IPS DF 6.9 (cell line): ENCODE measurements at regions not wholly inside any gene's neighbourhood (a gene's known extent, or its start where the extent isn't known, plus 50 kb on each side); places are given as distances from the start of the nearest gene placed in this dataset.

Experiments
- DNase-seq: peaks from one replicate; pipeline ENCODE4 v3.0.0-alpha.2; 2013; ENCODE audit warnings: low read depth, low spot score
- H3K27ac ChIP-seq: one replicate; pipeline ENCODE4 v1.5.1; 2013; ENCODE audit warnings: low read length, control low read depth
- H3K27me3 ChIP-seq: 2 replicates; pipeline ENCODE4 v1.6.1; 2013; ENCODE audit warnings: mild to moderate bottlenecking, low read length; ENCODE audit not compliant: control insufficient read depth, insufficient read depth
- H3K36me3 ChIP-seq: 2 replicates; pipeline ENCODE4 v1.6.1; 2013; ENCODE audit warnings: low read length; ENCODE audit not compliant: control insufficient read depth, insufficient read depth
- H3K4me1 ChIP-seq: 2 replicates; pipeline ENCODE4 v1.6.1; 2013; ENCODE audit warnings: low read length; ENCODE audit not compliant: control insufficient read depth, insufficient read depth
- H3K4me3 ChIP-seq: 2 replicates; pipeline ENCODE4 v1.5.1; 2013; ENCODE audit warnings: mild to moderate bottlenecking, low read length
- H3K9me3 ChIP-seq: 2 replicates; pipeline ENCODE4 v1.6.1; 2013; ENCODE audit warnings: low read length, inconsistent platforms; ENCODE audit not compliant: control insufficient read depth, insufficient read depth
- WGBS: extraction: QIAGEN DNeasy Blood & Tissue Kit; methylation state at CpG from one replicate; pipeline ENCODE4 v1.1.7; 2013; ENCODE audit warnings: mixed read lengths, missing lambda C conversion rate; ENCODE audit not compliant: insufficient read length, insufficient coverage; 5-methylcytosine and 5-hydroxymethylcytosine counted together

- Histone ChIP-seq H3K9me3 (no peaks in the 10 kb centered on the region), H3K4me1 (no peaks in the 10 kb centered on the region), H3K27me3 (no peaks in the 10 kb centered on the region), H3K27ac (no peak overlapping the region), H3K4me3 (no peak overlapping the region), H3K36me3 (no peaks in the 10 kb centered on the region)
- DNase-seq = no peak
- WGBS = no CpG with 5 or more reads among the region's 5 CpGs
Measured at GRCh38 chr7:25845464-25845863, 306.5 kb upstream of the NFE2L3 start.

GRCh38 chr7:25846722-25847121, 305.3 kb upstream of the NFE2L3 start:
- no CpG with 5 or more reads among the region's 5 CpGs for WGBS
- Histone ChIP-seq H3K4me3 (no peak overlapping the region), H3K9me3 (no peaks in the 10 kb centered on the region), H3K27me3 (no peaks in the 10 kb centered on the region; the same call in 1 of the 2 replicates), H3K4me1 (no peaks in the 10 kb centered on the region), H3K27ac (no peak overlapping the region), H3K36me3 (no peaks in the 10 kb centered on the region)
- DNase-seq = no peak

- no peaks in the 10 kb centered on the region for H3K4me1 ChIP-seq
- DNase-seq = no peak
- H3K9me3 ChIP-seq = no peaks in the 10 kb centered on the region
- no peaks in the 10 kb centered on the region for H3K36me3 ChIP-seq
- peaks cover 3% of the 10 kb centered on the region; the same call in 1 of the 2 replicates for H3K27me3 ChIP-seq
- no peak overlapping the region for H3K27ac ChIP-seq
- H3K4me3 ChIP-seq = no peak overlapping the region
- WGBS = no CpG with 5 or more reads among the region's 6 CpGs
Measured at GRCh38 chr7:25847336-25848070, 304.5 kb upstream of the NFE2L3 start.

GRCh38 chr7:25849500-25850184, 302.4 kb upstream of the NFE2L3 start:
- Histone ChIP-seq H3K27me3 (peaks cover 12% of the 10 kb centered on the region), H3K4me1 (no peaks in the 10 kb centered on the region), H3K36me3 (no peaks in the 10 kb centered on the region), H3K27ac (no peak overlapping the region), H3K9me3 (no peaks in the 10 kb centered on the region), H3K4me3 (no peak overlapping the region)
- WGBS = no CpG with 5 or more reads among the region's 9 CpGs
- no peak for DNase-seq

- Histone ChIP-seq H3K4me1 (no peaks in the 10 kb centered on the region), H3K9me3 (no peaks in the 10 kb centered on the region), H3K36me3 (no peaks in the 10 kb centered on the region), H3K27ac (no peak overlapping the region), H3K4me3 (no peak overlapping the region), H3K27me3 (peaks cover 12% of the 10 kb centered on the region)
- no peak for DNase-seq
Measured at GRCh38 chr7:25850216-25850615, 301.8 kb upstream of the NFE2L3 start.

- Histone ChIP-seq H3K36me3 (no peaks in the 10 kb centered on the region), H3K4me1 (no peaks in the 10 kb centered on the region), H3K27me3 (peaks cover 12% of the 10 kb centered on the region), H3K9me3 (no peaks in the 10 kb centered on the region), H3K4me3 (no peak overlapping the region), H3K27ac (no peak overlapping the region)
- no peak for DNase-seq
- WGBS = no CpG with 5 or more reads among the region's 8 CpGs
Measured at GRCh38 chr7:25850735-25851134, 301.3 kb upstream of the NFE2L3 start.

- no peaks in the 10 kb centered on the region; the same call in 1 of the 2 replicates for H3K4me1 ChIP-seq
- no peak overlapping the region for H3K27ac ChIP-seq
- peaks cover 14% of the 10 kb centered on the region for H3K27me3 ChIP-seq
- H3K36me3 ChIP-seq = no peaks in the 10 kb centered on the region
- WGBS = 100% methylated on average over 4 of the region's 33 CpGs
- H3K9me3 ChIP-seq = no peaks in the 10 kb centered on the region
- DNase-seq = no peak
- peak overlapping the region; percentile 54; the same call in 1 of the 2 replicates for H3K4me3 ChIP-seq
Measured at GRCh38 chr7:25851332-25852210, 300.4 kb upstream of the NFE2L3 start.

GRCh38 chr7:25852211-25852938, 299.6 kb upstream of the NFE2L3 start:
- WGBS = no CpG with 5 or more reads among the region's 70 CpGs
- peaks cover 14% of the 10 kb centered on the region for H3K27me3 ChIP-seq
- no peaks in the 10 kb centered on the region for H3K36me3 ChIP-seq
- H3K9me3 ChIP-seq = no peaks in the 10 kb centered on the region
- H3K4me3 ChIP-seq = peak overlapping the region; percentile 54; the same call in 1 of the 2 replicates
- DNase-seq = no peak
- H3K27ac ChIP-seq = no peak overlapping the region
- H3K4me1 ChIP-seq = no peaks in the 10 kb centered on the region; the same call in 1 of the 2 replicates

GRCh38 chr7:25852939-25853271, 299.1 kb upstream of the NFE2L3 start:
- Histone ChIP-seq H3K27ac (no peak overlapping the region), H3K4me3 (peak overlapping the region; percentile 54; the same call in 1 of the 2 replicates), H3K9me3 (no peaks in the 10 kb centered on the region), H3K4me1 (no peaks in the 10 kb centered on the region; the same call in 1 of the 2 replicates), H3K27me3 (peaks cover 14% of the 10 kb centered on the region), H3K36me3 (no peaks in the 10 kb centered on the region)
- DNase-seq = no peak
- WGBS = no CpG with 5 or more reads among the region's 16 CpGs

GRCh38 chr7:25853314-25853713, 298.7 kb upstream of the NFE2L3 start:
- no peak overlapping the region for H3K4me3 ChIP-seq
- H3K27me3 ChIP-seq = peaks cover 18% of the 10 kb centered on the region
- H3K27ac ChIP-seq = no peak overlapping the region
- H3K4me1 ChIP-seq = no peaks in the 10 kb centered on the region; the same call in 1 of the 2 replicates
- DNase-seq = no peak
- H3K9me3 ChIP-seq = no peaks in the 10 kb centered on the region
- no CpG with 5 or more reads among the region's 7 CpGs for WGBS
- no peaks in the 10 kb centered on the region for H3K36me3 ChIP-seq
